Kidney glomerular epithelial cell (primary cell): ENCODE measurements at regions not wholly inside any gene's neighbourhood (a gene's known extent, or its start where the extent isn't known, plus 50 kb on each side); places are given as distances from the start of the nearest gene placed in this dataset.
"Not testable (repeated sequence)": the region's sequence is repeated elsewhere in the genome, so short reads cannot be mapped to it uniquely, and the experiment has no call there.

Experiments used
- DNase-seq: peaks from one replicate; lab custom pipeline; 2025; lab: John Stamatoyannopoulos, UW

DNA sequence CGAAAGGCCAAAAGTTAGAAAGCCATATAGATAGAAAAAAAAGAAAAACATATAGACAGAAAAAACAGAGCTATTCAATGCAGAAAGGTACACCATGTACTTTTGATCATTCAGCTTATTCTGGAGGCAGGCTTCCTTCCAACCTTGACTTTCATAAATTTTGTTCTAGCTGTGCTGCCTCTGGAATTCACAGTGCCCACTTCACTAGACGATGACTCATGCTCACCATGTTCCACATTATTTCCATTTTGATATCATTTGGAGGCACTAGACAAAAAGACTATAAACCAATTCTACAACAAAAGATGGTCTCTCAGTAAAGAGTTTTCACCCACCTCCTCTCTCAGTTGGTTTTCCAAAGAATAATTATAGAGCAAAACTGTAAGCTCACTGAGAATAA, 229.0 kb upstream of the IPO5 start:
- no peak for DNase-seq

DNA sequence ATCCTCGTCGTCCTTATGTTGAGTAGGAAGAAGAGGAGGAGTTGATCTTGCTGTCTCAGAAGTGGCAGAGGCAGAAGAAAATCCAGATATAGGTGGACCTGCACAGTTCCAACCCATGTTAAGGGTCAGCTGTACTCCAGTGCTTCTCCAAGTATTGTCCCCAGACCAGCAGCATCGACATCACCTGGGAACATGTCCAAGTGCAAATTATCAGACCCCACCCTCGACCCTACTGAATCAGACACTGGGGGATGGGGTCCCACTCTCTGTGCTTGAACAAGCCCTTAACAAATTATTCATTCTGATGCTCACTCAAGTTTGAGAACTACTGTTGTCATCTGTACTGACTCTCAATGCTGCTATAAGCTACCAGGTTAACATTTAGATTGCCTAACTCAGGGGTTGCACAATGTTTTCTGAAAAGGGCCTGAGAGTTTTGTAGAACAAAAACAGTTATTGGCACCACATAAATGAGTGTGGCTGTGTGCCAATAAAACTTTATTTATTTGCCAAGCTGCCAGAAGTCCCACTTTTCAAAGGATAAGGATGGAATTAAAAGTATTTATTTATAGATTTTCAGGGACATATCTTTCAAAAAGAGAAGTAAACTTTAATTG, 226.7 kb upstream of the IPO5 start:
- no peak for DNase-seq

DNA sequence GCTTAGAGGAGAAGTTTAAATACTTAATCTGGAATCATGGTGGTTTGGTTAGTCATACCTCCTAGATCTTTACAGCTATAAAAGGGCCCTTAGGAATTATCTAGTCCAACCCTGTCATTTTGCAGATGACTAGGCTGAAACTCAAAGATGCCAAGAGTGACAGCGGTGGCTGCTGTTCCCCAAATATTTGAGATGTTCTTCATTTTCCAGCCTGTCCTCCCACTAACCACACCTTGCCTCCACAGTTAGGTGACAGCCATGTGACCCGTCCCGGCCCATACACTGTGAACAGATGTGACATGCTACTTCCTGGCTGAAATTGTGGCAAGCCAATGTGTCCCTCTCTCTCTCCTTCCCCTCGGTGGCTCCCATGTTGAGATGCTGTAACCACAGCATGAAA, 225.5 kb upstream of the IPO5 start:
- no peak for DNase-seq

DNA sequence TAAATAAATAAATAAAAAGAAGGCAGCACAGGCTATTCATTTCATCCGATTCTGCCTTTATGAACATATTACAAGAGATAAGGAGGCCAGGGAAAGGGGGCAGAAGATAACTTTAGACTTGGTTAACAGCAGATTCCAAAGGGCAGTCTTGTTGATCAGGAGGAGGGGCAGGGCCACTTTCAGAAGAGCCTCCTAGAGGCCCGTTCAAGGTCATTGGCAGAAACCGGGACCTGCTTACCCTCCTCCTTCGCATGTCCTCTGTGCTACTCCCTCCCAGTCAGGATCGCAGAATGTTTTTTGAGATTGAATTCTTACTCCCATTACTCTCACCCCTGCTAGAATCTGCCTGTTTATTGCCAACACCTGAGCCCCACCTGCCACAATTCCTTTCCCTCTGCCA, 217.0 kb upstream of the IPO5 start:
- DNase-seq, result no peak

DNA sequence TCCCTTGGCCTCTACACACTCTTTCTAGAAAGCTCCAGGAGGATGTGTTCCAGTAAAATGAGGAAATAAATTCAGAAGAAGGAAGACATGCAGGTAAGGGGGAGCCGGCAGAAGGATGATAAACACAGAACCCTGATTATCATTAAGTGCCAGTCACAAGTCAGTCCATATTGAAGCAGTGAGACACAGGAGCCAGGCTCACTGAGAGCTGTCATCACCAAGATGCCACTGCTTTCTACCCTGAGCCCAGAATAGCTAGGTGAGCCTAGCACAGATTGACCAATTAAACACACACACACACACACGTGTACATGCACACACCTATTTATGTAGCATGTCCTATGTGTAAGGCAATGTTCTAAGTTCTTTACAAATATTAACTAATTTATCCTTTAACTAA, 211.4 kb upstream of the IPO5 start:
- no peak for DNase-seq

DNA sequence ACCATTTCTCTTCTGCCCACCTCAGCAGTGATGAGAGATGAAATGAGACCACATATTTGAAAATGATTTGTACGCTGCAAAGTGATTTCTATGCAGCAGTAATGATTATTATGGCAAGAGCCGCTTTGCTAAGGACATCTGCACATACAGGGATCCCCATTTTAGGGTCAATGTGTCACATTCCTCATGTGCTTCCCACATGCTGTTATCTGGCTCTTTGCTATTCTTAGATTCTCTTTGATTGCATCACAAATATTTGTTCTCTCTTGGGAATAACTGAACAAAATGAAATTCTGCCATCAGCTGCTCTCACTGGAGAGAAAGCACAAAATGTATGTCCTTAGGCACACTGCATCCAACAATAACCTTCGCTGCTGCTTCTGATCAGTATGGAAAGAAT, 209.5 kb upstream of the IPO5 start:
- DNase-seq, result no peak

DNA sequence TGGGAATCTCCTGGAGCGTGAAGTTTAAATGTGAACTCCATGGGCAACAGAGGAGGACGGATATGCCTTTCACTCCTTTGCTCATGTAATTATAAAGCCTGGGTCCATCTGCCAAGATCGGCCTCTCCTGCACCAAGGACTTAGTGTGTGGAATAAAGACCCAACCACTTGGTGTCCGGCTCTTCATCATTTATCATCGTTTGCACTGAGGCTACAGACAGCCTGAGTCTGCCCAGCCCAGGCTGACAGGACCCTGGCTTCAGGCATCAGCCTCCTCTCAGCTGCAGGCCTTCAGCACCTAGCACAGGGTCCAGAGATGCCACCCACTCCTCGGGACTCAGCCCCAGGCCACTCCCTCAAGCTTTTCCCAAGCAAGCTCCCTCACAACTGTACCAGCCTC, 206.8 kb upstream of the IPO5 start:
- no peak for DNase-seq

DNA sequence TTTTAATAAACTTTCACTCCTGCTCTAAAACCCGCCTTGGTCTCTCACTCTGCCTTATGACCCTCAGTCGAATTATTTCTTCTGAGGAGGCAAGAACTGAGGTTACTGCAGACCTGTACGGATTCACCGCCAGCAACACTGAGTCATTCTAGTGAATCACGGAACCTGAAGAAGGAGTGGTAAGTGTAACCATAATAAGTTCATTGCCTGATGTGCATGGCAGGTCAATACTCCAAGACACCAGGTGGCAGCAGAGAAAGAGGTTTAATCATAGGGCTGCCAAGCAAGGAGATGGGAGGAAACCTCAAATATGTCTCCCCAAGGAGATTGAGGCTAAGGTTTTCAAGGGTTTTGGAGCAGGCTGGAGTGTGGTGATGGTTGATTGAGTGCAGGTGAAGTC, 204.3 kb upstream of the IPO5 start:
- DNase-seq, result no peak

DNA sequence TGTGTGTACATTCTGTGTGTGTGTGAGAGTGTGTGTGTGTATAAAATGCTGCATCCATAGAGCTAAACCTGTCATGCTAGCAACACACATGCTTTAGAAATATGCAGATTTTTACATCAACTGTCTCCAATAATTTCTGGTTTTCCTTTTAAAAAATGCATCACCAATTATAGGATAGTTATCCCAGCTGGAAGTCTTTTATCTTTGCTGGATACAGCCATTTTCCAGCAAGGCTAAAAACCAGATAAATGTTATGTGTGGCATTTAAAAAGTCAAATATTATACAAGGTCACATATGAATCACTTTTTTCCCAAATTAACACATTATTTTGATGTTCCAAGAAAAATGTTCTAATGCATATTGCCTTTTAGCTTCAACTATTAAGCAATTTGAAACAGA, 202.0 kb upstream of the IPO5 start:
- no peak for DNase-seq

DNA sequence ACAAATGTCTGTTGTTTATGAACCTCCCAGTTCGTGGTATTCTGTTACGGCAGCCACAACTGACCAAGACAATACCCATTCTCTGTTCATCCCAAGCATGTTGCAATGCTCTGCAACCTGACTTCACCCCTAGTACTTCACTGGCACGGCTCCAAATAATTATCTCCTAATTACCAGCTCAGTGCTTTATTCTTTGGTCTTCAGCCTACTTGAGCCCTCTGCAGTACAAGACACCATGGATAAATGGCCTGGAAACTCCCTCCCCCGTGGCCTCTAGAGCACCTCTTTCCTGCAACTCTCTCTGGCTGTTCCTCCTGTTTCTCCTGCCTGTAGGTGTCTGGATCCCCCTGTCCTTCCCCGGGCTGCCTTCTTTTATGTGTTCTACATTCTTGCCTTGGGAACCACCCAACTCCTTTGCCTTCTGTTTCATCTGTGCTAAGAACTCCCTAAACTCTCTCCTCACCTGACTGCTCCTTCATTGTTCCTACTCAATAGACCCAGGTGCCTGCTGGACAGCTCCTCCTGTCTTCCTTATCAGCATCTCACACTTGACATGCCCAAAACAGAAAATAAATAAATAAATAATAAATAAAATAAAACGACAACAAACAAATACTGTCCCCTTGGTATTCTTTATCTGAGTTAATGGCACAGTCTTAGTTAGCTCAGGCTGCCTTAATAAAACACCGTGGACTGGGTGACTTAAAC, 200.4 kb upstream of the IPO5 start:
- DNase-seq, result no peak

DNA sequence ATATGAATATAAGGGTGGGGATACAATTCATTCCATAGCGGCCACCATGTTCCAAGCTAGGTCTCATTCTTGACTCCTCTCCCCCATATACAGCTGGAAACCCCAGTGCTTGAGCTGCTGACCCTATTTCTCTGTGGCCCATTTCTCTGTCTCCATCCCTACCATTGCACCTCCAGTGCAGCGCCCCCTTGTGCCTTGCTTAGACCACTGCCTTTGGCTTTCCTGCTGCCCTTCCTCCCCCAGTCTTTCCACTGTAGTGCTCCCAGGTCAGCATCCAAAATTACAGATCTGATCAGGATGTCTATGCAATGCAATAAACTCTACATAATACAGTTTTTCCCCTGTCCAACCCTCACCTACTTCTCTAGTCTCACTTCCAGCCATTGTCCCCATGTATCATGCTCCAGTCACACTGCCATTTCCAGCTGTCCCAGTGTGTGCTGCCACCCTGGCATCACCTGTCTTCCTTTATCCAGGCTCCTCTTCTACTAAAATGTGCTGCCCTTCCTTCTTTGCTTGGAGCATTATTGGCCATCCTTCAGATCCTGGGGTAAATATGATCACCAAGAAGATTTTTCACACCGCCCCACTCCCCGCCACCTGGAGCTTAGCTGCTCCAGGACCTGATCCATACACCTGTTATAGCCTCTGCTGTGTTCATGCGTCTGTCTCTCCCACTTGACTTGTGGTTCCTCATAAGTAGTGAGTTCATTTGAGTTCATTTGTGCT, 199.4 kb upstream of the IPO5 start:
- no peak for DNase-seq

DNA sequence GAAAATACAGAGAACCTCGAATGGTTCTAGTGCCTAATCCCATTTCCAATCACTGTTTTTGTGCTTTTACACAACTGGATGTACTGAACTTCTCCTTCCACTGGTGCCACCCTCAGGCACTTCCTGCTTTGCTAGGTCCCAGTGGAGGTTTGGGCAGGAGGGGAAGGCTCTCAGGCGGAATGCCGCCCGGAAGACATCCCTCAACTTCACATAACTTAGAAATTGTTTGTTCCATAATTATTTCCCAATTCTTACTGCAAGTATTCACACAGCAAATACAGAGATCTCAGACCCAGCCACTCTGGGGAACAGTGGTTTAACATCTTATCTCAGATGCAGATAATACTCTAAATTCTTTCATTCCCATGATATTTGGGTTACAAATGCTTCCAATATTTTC, 195.7 kb upstream of the IPO5 start:
- DNase-seq, result no peak

DNA sequence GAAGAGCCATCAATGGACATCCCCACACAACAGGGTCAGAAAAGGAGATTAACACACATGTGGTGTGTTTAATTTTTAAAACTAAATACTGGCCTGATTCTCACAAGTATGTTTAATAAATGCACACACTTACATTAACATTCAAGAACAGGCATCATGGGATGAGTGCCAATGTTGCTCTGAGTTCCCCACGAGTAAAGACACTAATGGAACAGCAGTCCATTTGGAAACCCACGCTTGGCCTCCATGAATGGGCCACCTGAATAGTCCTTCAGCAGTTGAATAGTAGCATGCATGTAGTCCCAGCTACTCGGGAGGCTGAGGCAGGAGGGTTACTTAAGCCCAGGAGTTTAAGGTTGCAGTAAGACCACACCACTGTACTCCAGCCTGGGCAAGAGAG, 195.2 kb upstream of the IPO5 start:
- DNase-seq, result no peak

DNA sequence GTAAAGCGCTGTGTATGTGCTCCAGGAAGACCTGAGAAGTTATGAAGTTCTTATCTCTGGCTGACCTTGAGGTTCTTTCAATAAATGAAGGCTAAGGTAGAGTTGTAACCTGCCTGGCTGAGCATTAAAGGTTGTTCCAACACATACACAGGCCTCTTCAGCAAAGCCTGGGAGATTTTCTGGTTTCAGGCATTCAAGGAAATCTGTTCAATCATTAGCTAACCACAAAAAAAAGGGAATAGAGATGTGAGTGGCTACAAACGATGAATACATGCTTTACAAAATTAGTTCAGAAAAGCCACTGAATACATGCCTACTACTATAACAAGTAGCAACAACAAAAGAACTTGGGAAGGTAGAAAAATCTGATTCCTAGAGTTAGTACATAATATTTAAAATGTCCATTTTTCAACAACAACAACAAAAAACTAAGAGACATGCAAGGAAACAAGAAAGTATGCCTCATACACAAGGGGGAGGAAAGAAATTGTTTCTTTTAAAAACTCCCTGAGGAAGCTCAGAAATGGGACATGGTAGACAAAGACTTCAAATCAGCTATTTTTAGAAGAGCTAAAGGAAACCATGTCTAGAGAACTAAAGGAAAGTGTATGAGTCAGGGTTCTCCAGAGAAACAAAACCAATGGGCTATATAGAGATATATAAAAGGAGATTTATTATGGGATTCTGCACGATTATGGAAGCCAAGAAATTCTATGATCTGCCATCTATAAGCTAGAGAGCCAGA, 191.5 kb upstream of the IPO5 start:
- DNase-seq, result no peak

DNA sequence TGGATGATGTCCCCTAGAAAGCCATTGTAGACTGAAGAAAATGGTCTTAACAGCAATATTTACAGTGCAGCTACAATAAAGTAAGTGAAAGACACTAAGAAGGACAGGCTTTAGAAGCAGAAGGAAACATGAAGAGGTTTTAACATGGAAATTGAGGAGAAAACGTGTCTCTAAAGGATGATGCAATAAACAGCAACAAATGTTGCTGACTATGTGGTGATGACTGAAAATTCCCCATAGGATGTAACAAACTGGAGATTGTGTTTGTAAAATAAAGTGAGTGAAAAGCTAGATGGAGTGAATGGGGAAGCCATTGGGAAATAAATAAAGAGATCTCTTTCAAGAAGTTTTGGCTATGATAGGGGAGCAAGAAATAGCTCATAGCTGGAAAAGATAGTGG, 186.7 kb upstream of the IPO5 start:
- DNase-seq, result no peak

DNA sequence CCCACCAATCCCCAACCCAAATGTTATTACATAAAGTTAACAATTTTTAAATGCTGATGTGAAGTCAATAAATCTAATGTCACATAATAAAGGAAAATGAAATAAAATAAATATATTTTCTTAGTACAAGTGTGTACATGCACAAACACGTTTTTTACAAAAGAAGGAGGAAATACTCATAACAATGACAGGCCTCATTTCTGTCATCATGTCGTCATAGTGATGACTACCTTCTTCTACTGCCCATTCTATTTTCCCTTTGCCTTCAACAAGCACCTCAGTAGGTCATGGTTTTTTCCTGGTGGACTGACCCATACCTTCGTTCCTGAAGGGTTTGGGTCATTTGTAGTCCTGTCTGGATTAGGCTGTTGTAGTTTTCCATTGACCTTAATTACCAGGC, 185.3 kb upstream of the IPO5 start:
- DNase-seq, result no peak

DNA sequence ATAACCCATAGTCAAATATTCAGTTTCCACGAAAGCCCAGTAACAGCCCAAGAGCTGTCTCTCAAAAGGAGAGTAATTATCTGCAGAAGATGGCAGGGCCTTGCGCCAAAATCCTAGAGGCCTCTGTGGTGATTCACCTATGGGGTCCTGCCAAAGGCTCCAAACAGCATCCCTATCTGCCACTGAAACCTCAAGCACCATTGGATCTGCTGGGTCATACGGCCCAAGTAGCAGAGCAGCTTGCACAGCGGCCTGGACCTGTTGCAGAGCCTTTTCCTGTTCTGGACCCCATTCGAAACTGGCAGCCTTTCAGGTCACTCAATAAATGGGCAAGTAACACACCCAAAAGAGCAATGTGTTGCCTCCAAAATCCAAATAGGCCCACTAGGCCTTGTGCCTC, 183.2 kb upstream of the IPO5 start:
- DNase-seq, result not testable (repeated sequence)

DNA sequence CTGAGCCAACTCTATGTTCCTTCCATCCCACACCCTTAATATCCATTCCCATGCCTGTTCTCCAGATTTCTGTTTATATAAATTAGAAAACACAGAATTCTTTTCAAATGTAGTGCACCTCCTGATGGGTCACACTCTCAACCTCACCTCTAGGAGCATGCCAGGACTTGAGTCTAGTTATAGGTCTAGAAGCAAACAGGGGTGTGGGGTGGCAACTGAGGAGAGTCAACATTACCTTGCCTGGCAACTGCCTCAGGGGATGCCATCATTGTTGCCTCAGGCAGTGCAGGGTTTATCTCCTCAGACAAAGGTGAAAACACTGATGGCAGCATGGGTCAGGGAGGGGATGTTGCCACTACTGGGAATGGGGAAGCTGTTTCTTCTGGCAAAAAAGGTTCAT, 181.0 kb upstream of the IPO5 start:
- not testable (repeated sequence) for DNase-seq

DNA sequence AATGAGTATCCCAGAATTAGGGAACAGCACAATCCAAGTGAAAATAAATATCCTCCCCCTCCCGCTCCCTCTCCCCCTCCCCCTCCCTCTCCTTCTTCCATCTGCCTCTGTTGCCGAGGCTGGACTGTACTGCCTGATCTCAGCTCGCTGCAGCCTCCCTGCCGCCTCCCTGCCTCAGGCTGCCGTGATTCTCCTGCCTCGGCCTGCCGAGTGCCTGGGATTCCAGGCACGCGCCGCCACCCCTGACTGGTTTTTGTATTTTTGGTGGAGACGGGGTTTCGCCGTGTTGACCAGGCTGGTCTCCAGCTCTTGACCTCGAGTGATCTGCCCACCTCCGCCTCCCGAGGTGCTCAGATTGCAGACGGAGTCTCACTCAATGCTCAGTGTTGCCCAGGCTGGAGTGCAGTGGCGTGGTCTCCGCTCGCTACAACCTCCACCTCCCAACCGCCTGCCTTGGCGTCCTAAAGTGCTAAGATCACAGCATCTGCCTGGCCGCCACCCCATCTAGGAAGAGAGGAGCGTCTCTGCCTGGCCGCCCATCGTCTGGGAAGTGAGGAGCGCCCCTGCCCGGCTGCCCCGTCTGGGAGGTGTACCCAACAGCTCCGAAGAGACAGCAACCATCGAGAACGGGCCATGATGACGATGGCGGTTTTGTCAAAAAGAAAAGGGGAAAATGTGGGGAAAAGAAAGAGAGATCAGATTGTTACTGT, 178.9 kb upstream of the IPO5 start:
- not testable (repeated sequence) for DNase-seq

DNA sequence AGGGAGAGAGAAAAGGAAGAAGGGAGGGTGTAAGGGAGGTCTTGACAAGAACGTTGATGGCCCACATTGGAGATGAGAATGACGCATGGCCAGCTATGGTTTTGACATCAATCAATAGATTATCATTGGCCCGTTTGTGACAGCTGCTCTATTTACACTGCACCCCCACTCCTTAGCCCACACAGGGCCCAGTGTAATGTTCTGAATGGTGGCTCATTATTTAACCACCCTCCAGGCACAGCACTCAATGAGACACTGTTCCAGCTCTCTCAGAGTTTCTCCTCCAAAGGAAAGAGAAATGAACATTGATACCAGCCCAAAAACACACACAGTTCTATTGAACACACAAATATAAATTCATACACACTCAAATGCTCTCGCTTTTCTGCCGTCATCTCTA, 173.0 kb upstream of the IPO5 start:
- no peak for DNase-seq

DNA sequence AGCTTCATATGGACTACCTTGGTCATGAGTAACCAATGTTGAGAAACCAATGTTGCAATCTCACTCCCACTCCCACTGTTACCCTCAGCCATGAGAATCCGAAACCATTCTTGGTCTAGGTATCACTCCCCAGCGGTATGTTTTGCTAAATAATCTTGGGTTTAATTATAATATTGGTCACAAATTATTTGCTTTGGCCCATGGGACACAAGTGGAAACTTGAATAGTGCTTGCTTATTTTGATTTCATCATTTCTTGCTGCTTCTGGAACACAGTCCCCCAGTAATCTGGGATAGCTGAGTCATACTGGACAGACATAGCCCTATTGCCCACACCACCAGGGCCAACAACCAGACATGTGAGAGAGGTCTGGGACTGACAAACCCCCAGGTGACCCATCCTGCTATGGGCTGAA, 171.6 kb upstream of the IPO5 start:
- DNase-seq, result no peak

DNA sequence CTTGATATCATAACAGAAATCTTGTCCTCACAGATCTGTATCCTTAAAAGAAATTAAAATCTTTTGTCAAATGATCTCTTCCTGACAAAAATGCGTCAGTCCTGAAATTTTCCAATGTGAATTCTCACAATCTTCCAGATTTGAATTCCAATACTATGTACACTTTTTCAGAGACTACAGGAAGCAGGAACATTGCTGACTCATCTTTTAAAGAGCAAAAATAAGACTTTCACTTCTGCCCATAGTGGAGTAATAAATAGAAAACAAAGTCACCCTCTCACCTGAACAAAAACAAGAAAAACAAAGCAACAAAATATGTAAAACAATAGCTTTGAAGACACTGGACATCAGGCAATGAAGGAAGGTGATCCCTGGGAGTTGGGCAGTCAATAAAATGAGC, 167.0 kb upstream of the IPO5 start:
- no peak for DNase-seq
